ENCODE measurements at regions not wholly inside any gene's neighbourhood (a gene's known extent, or its start where the extent isn't known, plus 50 kb on each side); places are given as distances from the start of the nearest gene placed in this dataset.
A peak's percentile ranks its signal among the peaks of the same experiment; 100 is the strongest.
"Not testable (repeated sequence)": the region's sequence is repeated elsewhere in the genome, so short reads cannot be mapped to it uniquely, and the experiment has no call there.

DNA sequence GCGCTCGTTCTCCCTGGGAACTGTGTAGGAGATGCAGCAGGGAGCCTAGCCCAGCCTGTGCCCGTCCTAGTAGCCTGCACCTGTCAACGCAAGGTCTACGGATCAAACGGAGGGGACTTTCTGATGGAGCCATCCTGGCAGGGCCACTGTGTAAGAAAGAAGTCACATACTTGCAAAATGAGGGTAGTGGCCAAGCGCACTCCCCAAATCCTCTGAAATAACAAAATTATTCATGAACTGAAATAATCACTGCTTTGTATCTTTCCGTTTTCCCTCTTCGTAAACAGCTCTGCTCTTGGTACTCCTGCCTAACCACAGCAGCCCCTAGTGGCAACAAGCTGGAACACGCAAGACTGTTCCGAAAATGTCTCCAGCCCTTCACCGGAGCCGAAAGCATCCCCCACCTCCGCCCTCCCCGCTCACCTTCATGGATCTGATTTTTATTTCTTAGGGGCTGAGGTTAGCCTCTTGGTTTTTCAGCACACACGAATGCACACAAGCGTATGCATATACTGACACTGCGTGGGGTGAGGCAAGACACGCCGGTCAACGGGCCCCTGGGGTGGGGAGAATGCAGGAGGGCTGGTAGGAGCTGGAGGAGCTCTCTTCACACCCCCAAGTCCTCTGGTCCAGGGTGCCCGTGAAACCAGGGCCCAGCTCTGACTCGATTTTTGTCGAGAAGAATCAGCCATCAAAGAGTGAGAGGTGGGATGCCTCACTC is 100.8 kb downstream of the ABCC12 start:
- peak; percentile 21 for DNase-seq

DNA sequence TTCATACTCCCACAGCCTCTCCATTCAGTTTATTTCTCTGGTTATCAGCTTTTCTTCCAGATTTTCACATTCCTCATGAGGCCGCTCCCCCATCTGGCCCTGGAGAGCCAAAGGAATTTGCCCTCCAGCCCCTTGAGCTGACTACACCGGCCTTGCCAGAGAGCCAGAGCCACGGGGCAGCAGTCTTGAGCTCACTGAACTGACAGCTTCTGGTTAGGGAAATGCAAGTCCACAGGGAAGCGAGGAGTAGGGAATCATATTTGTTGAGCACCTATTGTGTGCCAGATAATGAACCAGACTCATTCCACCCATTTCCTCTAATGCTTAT is 102.4 kb downstream of the ABCC12 start:
- no peak for DNase-seq

DNA sequence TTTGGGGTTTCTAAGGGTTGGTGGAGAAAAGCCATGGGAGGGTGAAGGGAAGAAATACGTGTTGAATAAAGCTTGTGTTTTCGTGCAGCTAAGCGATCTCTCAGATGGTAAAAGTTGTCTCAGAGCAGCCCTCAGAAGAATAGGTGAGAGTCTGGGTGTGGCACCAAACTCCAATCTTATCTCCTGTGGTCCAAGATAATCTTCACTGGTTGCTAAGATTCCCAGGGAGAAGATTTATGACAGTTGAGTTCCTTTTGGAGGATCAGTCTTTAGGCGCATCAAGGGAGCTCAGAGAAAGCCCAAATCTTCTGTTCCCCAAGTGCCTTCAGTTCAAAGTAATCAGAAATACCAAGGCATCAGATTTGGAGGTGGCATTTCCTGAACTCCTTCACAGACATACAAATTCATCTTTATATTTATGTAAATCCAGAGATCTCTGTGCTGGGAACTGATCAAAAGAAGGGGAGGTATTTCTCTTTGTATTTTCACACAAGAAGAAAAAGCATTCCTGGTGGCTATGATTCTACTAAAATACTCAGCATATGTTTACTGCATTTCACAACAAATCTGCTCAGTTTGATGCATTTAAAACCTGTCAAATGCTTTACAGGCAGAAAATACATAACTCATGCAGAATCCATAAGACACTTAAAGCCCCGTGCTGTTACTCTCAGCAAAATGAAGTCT is 102.9 kb downstream of the ABCC12 start:
- DNase-seq, result no peak

DNA sequence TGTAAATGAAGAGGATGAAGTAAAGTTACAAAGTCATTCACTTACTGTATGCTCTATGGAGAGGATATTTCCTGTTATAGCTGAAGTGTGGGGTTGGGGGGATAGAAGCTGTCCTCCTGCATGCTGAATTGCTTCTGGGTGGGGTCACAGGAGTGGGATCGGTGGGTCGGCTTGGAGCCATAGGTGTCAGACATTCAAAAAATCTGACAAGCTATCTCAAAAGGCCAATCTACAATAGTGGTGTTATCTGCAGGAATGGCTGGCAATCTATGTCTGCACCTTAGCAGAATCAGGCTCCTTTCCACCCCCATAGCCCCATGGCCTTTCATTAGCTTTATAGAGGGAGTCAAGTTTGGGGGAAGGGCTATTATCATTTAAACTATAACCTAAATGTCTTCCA is 104.9 kb downstream of the ABCC12 start:
- DNase-seq, result no peak

DNA sequence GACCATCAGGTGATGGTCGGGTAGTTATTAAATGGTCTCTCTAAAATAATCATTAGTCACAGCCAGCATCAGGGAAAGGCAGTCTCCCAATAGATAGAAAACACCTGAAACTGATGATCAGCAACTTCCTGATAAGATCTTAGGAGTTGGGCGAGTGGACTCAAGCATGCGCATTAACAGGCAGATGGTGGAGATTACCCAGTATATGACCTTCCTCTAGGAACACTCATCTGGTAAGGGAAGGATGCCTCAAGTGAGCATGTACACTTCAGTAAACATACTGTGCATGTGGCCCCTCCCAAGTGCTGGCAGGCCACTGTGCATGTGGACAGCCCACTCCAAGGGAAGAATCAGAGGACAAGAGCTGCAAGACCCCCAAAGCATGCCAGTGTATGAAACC is 105.9 kb downstream of the ABCC12 start:
- DNase-seq, result no peak

DNA sequence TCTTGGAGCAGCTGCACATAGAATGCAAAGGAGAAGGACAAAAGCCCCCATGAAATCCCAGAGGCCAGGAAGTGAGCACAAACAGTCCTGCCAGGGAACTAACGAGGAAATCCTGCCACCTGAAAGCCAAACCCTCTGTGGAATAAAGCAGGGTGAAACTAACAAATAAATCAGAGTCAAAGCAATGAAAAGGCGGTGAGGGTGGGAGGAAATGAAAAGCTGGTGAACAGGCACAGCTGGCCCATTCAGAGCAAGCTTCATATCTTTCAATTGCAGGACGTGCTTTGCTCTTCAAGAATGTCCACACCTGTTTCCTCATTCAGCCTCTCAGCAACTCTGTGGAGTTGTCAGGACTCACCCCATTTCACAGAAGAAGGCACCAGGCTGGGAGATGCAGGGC is 108.1 kb downstream of the ABCC12 start:
- no peak for DNase-seq

DNA sequence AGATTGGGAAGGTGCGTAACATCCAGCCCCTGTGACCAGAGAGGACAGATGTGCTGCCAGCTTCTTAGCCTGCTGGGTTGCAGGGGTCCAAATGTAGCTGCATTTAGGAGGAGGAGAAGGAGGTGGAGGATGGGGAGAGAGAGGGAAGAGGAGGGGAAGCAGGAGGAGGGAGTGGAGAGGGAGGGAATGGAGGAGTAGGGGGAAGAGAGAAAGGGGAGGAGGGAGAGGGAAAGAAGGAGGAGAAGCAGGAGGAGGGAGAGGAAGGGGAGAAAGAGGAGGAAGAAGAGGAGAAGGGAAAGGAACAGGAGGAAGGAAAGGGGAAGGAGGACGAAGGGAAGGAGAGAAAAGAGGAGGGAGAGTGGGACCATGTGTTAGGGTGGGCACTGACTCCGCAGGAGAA is 108.6 kb downstream of the ABCC12 start:
- DNase-seq, result no peak

DNA sequence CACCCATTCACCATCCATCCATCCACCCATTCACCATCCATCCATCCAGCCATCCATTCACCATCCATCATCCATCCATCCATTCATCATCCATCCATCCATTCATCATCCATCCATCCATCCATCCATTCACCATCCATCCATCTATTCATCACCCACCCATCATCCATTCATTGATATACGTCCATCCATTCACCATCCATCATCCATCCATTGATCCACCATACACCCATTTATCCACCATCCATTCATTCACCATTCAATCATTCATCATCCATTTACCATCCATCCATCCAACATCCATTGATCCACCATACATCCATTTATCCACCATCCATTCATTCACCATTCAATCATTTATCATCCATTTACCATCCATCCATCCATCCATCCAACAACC is 111.7 kb downstream of the ABCC12 start:
- DNase-seq, result no peak

DNA sequence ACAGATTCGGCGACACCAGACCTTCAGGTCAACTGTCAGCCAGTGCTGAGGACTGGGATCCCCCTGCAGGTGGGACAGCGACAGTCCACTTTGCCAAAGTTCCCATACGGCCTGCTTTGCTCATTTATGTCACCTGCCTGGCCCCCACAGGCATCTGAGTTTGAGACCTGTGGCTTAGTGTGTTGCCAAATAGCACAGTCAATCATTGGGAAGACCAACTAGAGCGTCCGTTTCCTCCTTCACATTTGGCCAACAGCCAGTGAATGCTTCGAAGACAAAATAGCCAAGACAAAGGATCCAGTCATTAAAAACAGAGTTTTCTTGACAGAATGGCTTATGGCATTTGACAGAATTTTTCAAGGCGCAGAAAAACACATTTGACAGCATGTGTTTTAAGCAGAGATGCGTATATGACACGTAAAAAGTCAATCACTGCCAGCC is 113.8 kb downstream of the ABCC12 start:
- DNase-seq, result no peak

DNA sequence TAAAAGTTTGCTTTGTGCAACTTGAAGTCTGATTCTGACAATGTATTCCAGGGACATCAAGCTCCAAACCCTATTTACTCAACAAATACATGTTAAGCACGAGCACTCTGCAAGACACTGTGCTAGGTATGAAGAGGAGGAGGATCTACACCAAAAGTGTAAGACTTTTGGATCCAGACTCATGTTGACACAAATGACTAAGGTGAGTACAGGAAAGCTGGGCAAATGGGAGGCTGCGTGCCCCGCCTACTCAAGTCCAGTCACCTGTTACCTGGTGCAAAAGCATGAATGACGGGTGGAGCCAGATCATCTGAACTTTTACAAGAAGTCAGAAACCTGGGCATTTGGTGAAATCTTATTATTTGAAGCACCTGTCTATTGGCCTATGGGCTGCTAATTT is 120.7 kb downstream of the ABCC12 start:
- no peak for DNase-seq

DNA sequence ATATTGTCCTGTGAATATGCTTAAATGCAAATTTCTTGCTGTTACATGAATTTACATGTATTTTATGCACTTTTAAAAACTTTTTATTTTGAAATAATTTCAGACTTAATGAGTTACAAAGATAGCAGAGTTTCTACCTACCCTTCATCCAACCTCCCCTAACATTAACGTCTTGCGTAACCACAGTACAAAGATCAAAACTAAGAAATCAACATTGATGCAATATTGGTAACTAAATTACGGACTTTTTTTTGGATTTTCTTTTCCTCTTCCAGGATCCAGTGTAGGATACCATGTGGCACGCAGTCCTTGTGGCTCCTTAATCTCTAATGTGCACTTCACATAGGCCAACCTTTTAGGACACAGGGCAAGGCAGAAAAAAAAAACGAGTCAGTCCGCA is 124.9 kb downstream of the ABCC12 start:
- no peak for DNase-seq

DNA sequence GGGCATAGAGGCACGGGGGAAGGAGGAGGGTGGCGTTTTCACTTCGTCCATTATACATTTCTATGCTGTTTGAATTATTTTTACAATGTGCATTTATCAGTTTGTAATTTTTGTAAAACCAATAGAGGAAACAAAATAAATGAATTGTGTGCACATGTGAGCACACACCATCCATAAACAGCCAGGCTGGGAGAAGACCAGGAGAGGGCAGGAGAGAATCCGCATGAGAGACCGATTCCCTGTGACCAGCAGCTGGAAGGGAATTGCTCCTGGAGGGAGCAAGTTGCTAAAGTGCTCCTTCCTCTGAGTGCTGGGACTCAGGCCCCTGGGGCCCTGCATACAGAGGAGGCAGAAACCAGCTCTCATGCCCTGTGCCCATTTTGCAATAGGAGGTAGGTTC is 126.0 kb downstream of the ABCC12 start:
- no peak for DNase-seq

DNA sequence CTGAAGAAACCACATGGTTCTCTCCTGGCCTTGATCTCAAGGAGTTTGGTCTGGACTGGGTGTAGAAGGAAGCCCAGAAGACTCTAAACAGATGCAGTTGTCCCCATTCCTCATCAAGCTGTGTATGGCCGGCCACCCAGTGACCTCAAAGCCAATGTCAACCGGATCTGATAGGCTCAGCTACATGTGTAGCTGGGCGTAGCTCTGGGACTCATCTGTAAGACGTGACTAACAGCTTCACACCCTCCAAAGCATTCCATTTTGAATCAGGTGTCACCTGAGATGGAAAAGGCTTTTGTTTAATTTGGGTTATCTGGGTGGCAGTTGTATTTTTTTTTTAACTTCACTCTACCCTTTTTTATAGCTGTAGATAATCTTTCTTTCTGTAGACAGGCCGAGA is 130.4 kb downstream of the ABCC12 start:
- no peak for DNase-seq

DNA sequence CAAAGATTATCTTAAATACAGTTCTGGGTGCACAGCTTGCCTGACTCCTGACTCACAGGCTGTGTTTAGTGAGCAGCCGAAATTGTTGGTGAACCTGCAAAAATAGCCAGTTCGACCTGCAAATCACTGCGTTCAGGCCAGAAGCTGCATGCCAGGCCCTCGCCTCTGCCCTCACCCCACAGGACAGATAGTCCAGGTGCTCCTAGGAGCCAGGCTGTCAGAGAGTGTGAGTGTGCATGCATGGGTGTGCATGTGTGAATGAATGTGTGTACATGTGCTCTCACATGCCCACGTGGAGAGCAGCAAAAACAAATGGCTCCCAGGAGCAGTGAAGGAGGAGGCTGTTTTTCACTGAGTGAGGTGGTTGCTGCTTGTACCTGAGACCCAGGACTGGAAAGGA is 131.8 kb downstream of the ABCC12 start:
- no peak for DNase-seq

DNA sequence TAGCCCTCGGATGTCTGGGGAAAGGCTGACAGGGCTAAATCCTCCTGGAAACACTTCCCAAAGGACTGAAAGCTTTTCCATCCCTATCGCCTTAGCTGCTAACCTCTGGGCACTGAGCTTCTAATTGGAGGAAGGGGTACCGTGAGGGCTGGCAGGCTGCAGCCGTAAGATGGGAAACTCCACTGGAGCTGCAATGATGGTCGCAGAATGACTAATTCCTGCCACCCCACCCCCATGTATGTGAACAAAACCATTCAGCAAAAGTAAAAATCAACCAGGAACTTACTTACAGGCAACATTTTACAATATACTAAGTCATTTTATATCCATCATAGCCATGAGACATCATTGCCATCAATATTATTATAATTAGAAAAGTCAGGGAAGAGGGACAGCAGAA is 133.3 kb downstream of the ABCC12 start:
- no peak for DNase-seq

DNA sequence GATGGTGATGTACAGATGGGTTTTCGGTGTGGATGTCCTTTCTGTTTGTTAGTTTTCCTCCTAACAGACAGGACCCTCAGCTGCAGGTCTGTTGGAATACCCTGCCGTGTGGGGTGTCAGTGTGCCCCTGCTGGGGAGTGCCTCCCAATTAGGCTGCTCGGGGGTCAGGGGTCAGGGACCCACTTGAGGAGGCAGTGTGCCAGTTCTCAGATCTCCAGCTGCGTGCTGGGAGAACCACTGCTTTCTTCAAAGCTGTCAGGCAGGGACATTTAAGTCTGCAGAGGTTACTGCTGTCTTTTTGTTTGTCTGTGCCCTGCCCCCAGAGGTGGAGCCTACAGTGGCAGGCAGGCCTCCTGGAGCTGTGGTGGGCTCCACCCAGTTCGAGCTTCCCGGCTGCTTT is 135.2 kb downstream of the ABCC12 start:
- not testable (repeated sequence) for DNase-seq

DNA sequence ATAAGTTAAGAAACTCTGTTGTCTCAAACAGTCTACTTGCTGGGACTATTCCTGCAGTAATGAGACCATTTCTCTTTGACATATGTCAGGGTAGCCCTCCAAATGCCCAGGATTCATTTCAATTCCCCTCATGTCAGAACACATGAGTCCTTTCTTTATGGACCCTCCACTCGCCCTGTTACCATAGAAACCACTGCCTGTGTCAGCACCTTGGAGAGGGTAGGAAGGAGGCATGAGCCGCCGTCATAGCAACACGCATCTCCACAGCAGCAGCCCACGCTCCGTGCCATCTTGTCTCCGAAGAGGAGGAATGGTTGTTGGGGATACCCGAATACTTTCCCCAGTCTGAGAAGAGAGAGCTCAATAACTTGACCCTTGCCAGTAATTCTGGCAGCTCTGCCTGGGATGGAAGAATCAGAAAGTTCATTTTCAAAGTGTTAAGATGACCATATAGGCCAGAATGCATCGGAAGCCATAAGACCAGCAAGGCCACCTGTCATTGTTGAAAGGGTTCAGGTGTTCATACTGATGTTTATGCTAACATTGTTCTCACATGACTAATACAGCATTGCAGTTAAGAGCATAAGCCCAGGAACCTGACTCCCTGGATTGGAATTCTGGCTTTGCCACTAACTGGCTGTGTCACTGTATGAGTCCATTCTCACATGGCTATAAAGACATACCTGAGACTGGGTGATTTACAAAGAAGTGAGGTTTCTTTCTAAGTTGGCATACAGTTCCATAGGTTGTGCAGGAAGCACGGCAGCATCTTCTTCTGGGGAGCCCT is 141.3 kb downstream of the ABCC12 start:
- no peak for DNase-seq

DNA sequence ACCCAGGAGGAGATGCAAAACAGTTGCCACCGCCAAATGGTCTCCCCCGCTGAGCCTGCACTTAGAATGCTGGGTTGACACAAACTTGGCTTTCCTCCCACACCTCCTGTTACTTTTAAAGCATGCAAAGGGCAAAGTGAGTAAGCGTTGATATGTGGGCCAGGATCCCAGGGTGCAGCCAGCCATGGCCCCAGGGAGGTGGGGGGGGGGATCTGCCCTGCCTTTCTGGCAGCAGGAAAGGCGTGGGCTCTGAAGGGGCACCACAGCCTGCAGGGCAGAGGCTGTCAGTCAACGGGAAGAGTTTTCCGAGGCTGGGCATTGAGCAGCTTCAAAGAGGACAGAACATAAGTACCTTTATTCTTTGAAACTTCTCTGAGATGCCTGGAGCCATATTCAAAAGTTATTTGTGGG is 142.3 kb downstream of the ABCC12 start:
- DNase-seq, result no peak

DNA sequence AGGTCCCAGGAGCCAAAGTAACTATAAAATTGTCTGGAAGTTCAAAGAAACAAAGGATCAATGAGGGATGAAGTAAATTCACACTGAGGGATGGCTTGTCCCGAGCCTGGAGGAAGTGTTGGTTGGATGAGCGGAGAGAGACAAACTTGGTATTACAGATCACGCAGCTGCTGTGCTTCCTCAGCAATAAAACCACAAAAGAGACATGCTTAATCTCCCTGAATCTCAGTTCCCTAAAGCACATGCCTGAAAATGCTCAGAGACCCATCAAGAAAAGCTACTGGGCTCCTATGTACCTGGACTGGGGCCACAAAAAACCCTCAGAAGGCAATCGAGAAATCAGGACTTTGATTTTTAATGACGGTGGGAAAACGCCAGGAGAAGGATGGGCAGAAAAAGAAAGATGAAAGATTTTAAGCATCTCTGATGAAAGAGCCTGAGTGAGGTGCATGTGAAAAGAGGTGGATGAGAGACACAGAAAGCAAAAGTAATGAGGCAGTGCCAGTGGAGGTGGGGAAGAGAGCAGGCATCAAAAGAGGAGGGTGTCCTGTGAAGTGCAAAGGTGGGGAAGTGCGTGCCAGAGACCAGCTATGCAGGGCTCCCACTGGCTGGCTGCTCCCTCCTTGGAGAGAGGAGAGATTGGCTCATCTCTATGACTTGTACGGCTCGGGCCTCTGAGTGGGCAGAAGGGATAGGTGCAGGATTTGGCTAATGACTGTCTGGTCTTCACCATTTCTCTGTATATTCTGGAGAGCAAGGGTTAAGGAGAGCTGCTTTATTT is 143.7 kb downstream of the ABCC12 start:
- no peak for DNase-seq

DNA sequence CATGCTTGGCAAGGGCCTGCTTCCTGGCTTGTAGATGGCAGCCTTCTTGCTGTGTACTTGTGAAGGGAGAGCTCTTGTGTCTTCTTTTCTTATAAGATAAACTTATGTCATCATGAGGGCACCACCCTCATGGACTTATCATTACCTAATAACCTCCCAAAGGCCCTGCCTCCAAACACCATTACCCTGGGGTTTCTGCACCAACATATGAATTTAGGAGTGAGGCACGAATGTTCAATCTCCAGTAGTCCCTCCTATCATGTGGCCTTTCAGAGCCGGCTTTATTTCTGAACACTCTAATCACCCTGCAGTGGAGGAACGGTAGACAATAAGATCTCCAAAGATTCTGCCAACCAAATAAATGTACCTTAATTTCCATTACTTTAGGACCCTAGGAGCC is 144.3 kb downstream of the ABCC12 start:
- DNase-seq, result no peak

DNA sequence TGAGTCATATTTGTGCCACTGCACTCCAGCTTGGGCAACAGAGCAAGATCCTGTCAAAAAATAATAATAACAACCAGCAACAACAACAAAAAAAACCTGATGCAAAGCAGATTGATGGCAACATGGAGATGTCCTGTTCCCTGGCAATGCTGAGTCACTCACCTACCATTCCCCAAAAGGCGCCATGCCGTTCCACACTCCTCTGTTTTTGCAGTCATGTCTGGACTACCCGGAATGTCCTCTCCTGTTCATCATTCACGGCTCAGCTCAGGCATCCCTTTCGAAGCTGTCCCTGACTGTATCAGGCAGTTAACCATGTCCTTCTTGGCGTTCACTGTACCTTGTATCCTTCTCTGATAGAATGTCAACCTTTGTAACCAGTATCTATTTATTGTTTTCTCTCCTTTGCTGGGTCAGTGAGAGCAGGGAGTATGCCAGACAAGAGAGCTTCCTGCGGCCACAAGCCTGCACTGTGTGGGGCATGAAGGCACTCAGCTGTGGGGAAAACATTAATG is 147.7 kb downstream of the ABCC12 start:
- DNase-seq, result no peak

DNA sequence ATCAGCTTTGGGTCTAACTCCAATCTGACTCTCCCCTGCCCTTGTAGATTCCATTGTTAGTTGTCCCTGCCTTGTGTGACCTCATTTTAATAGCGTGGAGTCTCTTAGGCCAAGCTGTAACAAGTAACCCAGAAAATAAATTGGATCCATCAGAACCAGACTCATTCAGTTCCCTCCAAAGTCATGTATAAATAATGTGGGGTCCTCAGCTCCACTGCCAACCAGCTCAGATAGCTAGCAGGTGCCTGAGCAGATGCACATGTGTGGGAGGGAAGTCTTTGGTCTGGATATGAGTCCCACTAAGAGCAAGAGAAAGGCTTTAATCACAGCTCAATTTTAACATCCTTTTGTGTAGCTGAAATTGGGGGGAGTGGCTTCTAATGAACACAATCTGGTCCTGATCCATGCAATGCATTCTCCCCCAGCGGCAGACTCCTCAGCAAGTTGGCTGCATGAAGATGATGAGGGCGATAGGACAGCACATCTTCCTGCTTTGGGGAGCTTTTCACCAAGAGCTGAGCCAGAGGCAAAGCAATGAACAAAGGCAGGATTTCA is 151.6 kb downstream of the ABCC12 start:
- no peak for DNase-seq
